ENCODE measurements at regions not wholly inside any gene's neighbourhood (a gene's known extent, or its start where the extent isn't known, plus 50 kb on each side); places are given as distances from the start of the nearest gene placed in this dataset.
"Not testable (repeated sequence)": the region's sequence is repeated elsewhere in the genome, so short reads cannot be mapped to it uniquely, and the experiment has no call there.

DNA sequence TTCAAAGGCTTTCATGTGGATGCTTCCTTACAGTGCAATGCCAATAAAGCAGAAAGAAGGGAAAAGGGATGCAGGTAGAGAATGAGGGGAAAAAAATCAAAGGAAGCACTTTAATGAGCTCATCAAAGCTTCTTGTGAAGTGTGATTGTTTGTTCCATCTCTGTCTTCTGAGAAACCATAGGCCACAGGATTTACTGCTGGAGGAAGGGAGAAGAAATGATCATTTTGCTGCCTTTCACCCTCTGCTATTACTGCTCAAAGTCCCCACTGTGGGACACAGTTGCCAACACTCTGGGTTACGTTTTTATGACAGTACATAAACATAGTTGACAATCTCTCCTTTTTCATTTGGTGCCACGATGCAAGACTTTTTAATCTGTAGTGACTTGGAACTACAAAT is 558.0 kb upstream of the TECRL start:
- DNase-seq, result no peak

- DNase-seq, result no peak
These were observed 551.3 kb upstream of the TECRL start for GRCh38 chr4:64960516-64960915.

- DNase-seq, result no peak
These were observed 531.4 kb upstream of the TECRL start for GRCh38 chr4:64940698-64941097.

DNA sequence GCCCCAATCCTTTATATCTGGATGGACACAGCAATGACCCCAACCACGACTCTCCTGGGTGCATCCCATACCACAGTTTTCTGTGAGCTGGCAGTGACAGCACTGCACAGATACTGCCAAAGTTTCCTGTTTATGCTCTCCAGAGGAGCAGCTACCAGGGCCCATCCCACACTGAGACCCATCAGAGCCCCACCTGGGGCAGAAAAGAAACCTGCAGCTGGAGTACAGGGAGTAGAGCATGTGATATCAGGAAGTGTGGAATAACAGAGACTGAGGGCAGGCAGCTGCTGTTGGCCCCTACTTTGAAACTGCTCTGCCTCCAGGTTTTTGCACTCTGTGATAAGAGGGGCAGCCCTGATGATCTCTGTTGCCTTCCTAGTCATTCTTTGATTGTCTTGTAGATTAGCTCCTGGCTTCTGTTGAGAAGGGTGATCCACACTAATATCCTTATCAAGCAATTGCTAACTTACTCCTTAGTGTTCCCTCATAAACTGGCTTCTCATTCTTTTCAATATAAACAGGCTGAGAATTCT is 526.3 kb upstream of the TECRL start:
- DNase-seq, result no peak

GRCh38 chr4:64911846-64912245 is 502.6 kb upstream of the TECRL start:
- DNase-seq, result no peak

DNA sequence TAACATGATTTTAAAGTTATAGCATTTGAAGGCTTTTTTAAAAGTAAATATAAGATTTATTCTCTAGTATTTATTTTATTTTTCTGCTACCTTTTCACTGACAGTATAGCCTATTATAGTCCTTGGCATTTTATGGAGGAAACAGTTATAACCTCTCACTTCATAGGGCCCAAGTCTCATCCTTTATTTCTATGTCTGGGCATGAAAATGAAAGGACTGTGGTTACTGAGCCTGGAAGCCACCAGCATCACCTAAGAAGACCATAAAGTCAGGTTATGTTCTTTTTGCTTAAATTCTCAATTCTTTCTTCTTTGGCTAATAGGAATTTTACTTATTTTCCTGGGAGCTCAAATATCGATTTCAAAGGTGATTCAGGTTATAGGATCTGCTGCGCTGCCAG is 494.7 kb upstream of the TECRL start:
- no peak for DNase-seq

- no peak for DNase-seq
These were observed 490.3 kb upstream of the TECRL start for GRCh38 chr4:64899563-64899962.

GRCh38 chr4:64899030-64899429 is 489.8 kb upstream of the TECRL start:
- DNase-seq, result not testable (repeated sequence)

DNA sequence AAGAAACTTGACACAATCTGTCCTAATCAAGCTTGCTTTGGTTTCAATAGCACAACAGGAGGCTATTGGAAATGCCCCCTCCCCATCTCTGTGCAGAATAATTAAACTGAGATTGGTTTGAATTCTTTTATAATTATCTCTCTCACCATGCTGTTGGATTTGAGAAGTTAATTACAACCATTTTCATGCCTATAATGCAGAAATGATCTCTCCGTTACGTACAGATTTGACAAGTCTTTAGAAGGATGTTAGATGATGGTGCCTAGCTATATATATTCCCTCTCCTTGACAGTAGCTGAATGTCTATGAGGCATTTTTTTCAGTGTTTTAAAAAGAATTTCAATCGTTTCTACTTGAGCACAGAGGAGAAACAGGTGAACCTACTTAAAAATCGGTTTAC is 488.4 kb upstream of the TECRL start:
- DNase-seq, result no peak

DNA sequence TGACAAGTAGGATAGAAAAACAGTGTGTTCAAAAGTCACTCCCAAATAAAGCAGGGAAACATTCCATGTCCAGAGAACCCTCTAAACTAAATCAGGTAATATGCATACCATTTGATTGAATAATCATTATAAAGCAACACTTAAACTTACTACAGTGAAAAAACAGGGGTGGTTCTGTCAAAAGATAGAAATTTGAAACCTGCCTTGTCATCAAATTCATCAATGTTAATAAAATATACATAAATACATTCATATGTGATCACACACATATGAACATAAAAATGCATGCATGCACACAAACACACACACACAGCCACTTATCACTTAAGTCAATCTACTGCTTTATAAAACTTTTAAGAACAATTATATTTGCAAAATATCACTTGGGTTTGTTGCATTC is 485.8 kb upstream of the TECRL start:
- DNase-seq, result no peak

DNA sequence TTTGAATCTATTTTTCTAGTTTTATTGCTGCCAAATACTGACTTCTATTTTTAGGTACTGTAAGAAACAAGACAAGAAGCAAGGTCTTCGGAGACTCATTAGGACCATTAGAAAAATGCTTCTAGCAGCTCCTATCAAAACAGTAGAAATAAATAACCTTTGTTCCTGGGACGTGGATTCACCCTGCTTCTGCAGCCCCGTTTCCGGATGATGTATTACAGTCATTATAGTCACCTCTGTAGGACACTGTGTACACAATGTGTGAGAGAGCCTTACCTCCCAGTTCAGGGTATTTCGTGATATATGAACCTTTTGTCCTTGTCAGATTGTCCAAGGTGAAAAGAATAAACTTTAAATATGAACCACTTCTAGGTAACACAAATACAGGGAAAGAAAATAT is 484.0 kb upstream of the TECRL start:
- no peak for DNase-seq

DNA sequence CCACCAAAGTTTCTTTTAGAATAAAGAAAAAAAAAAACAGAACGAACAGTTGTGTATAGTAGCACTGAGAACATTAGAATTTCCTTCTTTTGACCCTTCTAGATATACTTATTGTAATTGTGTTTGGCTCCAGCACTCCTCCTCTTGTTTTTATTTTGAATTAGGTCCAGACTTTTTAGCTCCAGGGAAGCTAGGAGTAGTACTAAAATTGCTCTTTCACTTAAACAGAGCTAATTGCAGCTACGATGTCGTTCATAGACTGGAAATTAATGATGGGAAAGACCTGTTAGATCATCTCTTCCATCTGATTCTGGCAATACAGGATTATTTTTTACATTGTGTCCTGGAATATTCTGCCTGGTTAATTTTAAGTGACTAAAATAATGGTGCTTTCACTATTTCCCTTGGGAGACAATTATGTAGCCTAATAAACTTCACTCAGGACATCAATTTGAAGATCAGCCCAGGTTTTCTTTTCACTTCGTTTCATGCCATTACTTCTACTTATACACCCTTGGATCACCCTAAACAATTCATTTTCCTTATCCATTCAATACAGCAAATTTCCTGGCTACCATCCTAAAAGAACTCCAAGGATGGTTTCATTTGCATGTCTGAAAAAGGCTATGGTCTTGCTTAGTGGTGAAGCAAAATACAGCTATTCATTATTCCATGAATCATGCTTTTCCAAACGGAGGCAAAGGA is 480.8 kb upstream of the TECRL start:
- no peak for DNase-seq

DNA sequence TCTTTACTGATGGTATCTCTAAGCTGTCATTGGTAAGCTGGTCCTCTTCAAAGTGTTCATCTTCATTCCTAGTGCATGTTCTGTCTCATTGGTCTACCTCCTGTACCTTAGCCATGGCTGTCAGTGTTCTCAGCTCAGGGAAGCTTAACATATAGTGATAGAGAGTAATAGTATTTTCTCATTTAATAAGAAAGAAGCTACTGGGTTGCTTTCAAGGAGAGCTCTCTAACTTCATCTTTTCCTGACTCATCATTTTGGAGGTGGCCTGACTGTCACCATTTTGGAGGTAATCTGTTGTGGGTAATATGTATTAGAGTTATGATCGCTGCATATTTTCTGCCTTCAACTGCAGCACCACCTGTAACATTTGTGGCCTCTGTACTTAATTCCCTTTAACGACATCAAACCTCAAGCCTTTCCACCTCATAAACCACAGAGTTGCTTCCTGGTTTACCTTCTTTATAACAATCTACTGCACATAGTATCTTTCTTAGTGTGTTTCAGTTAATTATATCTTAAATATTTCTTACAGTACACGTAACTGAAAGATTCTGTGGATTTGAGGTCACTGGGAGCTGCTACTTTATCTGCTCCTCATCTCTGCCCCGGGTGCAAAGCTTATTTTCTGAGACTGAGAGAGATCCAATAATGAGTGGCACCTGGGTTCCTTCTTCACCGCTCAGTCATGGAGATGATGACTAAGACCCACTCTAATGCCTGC is 474.0 kb upstream of the TECRL start:
- DNase-seq, result no peak

DNA sequence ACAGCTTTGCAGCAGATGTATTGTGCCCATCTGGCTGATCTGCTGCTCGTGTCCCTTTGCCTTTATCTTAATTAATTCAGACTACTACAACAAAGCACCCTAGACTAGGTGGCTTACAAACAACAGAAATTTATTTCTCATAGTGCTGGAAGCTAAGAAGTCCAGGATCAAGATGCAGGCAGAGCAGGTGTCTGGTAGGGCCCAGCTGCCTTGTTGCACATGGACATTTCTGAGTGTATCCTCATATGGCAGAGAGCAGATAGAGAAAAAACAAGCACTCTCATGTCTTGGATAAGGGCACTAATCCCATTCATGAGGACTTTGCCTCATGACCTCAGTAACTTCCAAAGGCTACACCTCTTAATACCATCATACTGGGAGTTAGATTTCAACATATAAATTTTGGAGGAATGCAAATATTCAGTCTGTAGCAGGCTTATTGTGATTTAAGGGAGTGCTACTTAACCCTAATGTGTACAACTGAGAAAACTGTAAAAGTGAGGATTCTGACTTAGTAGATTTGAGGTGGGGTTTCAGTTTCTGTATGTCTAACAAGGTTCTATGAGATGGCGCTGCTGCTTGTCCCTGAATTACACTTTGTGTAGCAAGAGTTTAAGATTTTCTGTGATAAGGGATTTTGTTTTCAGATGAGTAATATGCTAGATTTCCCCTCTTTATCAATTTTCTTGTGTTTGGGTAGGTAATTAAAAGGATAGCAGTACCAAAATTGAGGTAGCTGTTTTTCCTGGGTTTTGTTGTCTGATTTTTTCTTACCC is 473.2 kb upstream of the TECRL start:
- no peak for DNase-seq

- no peak for DNase-seq
These were observed 471.3 kb upstream of the TECRL start for GRCh38 chr4:64880557-64880956.

- DNase-seq, result no peak
These were observed 466.8 kb upstream of the TECRL start for GRCh38 chr4:64876021-64876420.

- no peak for DNase-seq
These were observed 461.3 kb upstream of the TECRL start for GRCh38 chr4:64870558-64870957.

DNA sequence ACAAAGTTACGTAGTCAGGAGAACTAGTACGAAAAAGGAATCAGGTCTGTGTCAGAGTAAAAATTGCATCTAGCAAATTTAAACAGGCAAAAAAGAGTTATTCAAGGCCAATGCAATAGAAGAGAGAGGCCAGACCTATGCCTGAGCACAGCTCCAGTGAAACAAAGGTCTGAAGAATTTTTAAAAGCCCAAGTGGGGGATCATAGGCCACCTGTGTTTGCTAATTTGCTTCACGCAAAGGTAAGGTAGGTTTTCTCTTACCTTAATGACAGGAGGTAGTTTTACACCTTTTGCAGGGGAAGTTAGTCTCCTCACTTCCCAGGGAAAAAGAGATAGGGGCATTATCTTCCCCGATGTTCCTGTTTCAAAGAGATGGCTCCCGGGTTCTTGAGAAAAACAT is 448.6 kb upstream of the TECRL start:
- DNase-seq, result no peak

DNA sequence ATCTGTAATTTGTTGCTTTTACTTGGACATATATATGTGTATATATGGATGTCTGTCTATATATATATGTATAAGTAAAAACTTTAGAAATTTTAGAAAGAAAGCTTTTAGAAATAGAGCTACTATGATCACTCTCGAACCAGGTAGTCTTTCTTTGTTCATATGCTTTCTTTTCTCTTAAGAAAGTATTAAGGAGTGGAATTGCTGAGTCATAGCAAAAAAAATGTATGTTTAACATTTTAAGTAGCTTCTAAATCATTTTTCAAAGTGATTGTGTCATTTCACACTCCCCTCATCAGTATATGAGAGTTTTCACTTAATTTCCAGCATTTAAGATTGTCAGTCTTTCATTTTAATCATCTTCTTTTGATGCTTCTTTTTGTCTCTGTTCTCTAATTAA is 447.9 kb upstream of the TECRL start:
- DNase-seq, result no peak

GRCh38 chr4:64846417-64846816 is 437.2 kb upstream of the TECRL start:
- DNase-seq, result no peak

- DNase-seq, result no peak
These were observed 420.5 kb upstream of the TECRL start for GRCh38 chr4:64829749-64830148.

GRCh38 chr4:64824591-64824990 is 415.3 kb upstream of the TECRL start:
- DNase-seq, result no peak

- DNase-seq, result no peak
These were observed 413.2 kb upstream of the TECRL start for GRCh38 chr4:64822405-64822804.
